HepG2 (cell line): ENCODE measurements at regions not wholly inside any gene's neighbourhood (a gene's known extent, or its start where the extent isn't known, plus 50 kb on each side); places are given as distances from the start of the nearest gene placed in this dataset.

Experiments
- ATAC-seq: fragments of 200-7000 bp; cut with Tn5 transposase; 3 replicates; pipeline ENCODE4 v1.9.1; 2020; ENCODE audit warnings: mild to moderate bottlenecking, moderate library complexity
- BruUV-seq: library from RNA; stranded (reverse); fragments of 400-500 nt; replicated peaks from 2 replicates; lab custom pipeline; 2021; lab: Mats Ljungman, UMichigan
- CTCF ChIA-PET: fragments of 300-600 bp; formaldehyde crosslinking; extraction: SDS; loops from one replicate; lab custom pipeline; 2021; ENCODE audit warnings: low total read pairs, inconsistent platforms, low intra/inter-chr PET ratio; lab: Yijun Ruan, JAX
- POLR2A ChIA-PET: fragments of 350-600 bp; sonication (Branson Sonifier 250); formaldehyde crosslinking; loops from one replicate; lab custom pipeline; 2020; ENCODE audit warnings: antibody characterized with exemption, inconsistent platforms; lab: Yijun Ruan, JAX
- DNase-seq: peaks from one replicate; pipeline ENCODE4 v3.0.0-alpha.2; 2015; ENCODE audit warnings: low spot score
- FAIRE-seq: peaks from 3 replicates; lab custom pipeline; 2011; peaks lifted over from hg19 to GRCh38; lab: Jason Lieb, UNC
- H2AFZ ChIP-seq: one replicate; pipeline ENCODE4 v1.6.1; 2011; ENCODE audit warnings: low read length, inconsistent platforms
- H3K27ac ChIP-seq: fragments of 300-600 bp; 3 replicates; pipeline ENCODE4 v1.8.0; 2011; ENCODE audit warnings: mixed run types, mild to moderate bottlenecking, mixed read lengths, low read length, inconsistent platforms; ENCODE audit not compliant: insufficient read depth; ENCODE audit errors: extremely low read length
- H3K27me3 ChIP-seq, 2 experiments: fragments of 200-600 bp in 1 of 2; 2 replicates in 1 of 2; 3 replicates in 1 of 2; pipeline versions ENCODE4 v1.6.0 to v1.8.0; 2011; ENCODE audit warnings: low read length in 2 of 2, mild to moderate bottlenecking in 2 of 2, moderate library complexity in 2 of 2, inconsistent platforms in 1 of 2; ENCODE audit not compliant: insufficient read depth in 2 of 2, control insufficient read depth in 1 of 2
- H3K36me3 ChIP-seq, 2 experiments: fragments of 200-600 bp in 1 of 2; replicated peaks in 1 of 2; 2 replicates in 1 of 2; 3 replicates in 1 of 2; pipeline versions ENCODE4 v1.5.1 to v1.8.0; 2011; ENCODE audit warnings: low read length in 2 of 2, inconsistent platforms in 1 of 2; ENCODE audit not compliant: insufficient read depth in 2 of 2, control insufficient read depth in 1 of 2
- H3K4me1 ChIP-seq: 2 replicates; pipeline ENCODE4 v1.5.1; 2012; ENCODE audit warnings: low read length, inconsistent platforms; ENCODE audit not compliant: insufficient read depth
- H3K4me2 ChIP-seq: 2 replicates; pipeline ENCODE4 v1.6.0; 2011; ENCODE audit warnings: low read depth, low read length, inconsistent platforms
- H3K4me3 ChIP-seq, 3 experiments: fragments of 200-600 bp in 1 of 3; sonication (generic), shearing (Covaris generic) in 1 of 3; replicated peaks in 1 of 3; 2 replicates each; pipeline ENCODE4 v1.5.1; 2011 to 2016; ENCODE audit warnings: low read length in 3 of 3, inconsistent platforms in 2 of 3, low read depth in 2 of 3, mild to moderate bottlenecking in 2 of 3, control low read depth in 1 of 3, mixed read lengths in 1 of 3; ENCODE audit not compliant: insufficient read depth in 1 of 3
- H3K79me2 ChIP-seq: one replicate; pipeline ENCODE4 v1.6.1; 2011; ENCODE audit warnings: low read length, inconsistent platforms; ENCODE audit not compliant: insufficient read depth
- H3K9ac ChIP-seq: 2 replicates; pipeline ENCODE4 v1.6.0; 2011; ENCODE audit warnings: mild to moderate bottlenecking, low read depth, low read length, inconsistent platforms; ENCODE audit not compliant: insufficient read depth
- H3K9me3 ChIP-seq: 2 replicates; pipeline ENCODE4 v1.5.1; 2012; ENCODE audit warnings: mild to moderate bottlenecking, low read length
- H4K20me1 ChIP-seq: 2 replicates; pipeline ENCODE4 v1.6.0; 2011; ENCODE audit warnings: inconsistent platforms, mild to moderate bottlenecking, low read length, moderate library complexity; ENCODE audit not compliant: insufficient read depth
- AKAP8 ChIP-seq: sonication (generic); formaldehyde crosslinking; IDR thresholded peaks from 2 replicates; pipeline ENCODE4 v1.5.1; 2020; ENCODE audit warnings: mild to moderate bottlenecking, missing genetic modification reagents
- HDAC6 ChIP-seq: fragments of 200-600 bp; sonication (generic); IDR thresholded peaks from 2 replicates; pipeline ENCODE4 v1.7.0; 2017; ENCODE audit warnings: mild to moderate bottlenecking, antibody characterized with exemption, low read length, low read depth
- NRL ChIP-seq: sonication (generic); formaldehyde crosslinking; IDR thresholded peaks from 2 replicates; pipeline ENCODE4 v1.5.0; 2020; ENCODE audit warnings: missing genetic modification reagents, mild to moderate bottlenecking, moderate library complexity, borderline replicate concordance
- RBM22 ChIP-seq: fragments of 200-400 bp; formaldehyde crosslinking; optimal IDR thresholded peaks from 2 replicates; pipeline ENCODE3; 2017; ENCODE audit warnings: mild to moderate bottlenecking, low read length, moderate library complexity
- SIX4 ChIP-seq: sonication (generic); formaldehyde crosslinking; IDR thresholded peaks from 2 replicates; pipeline ENCODE4 v1.4.0; 2020; ENCODE audit warnings: missing genetic modification reagents
- TGIF2 ChIP-seq: IDR thresholded peaks from 2 replicates; pipeline ENCODE4 v1.6.1; 2016; ENCODE audit warnings: control low read depth, missing compliant biosample characterization
- ZNF446 ChIP-seq: sonication (generic); formaldehyde crosslinking; IDR thresholded peaks from 2 replicates; pipeline ENCODE4 v1.5.0; 2020; ENCODE audit warnings: mild to moderate bottlenecking, missing genetic modification reagents
- ZNF737 ChIP-seq: sonication (generic); formaldehyde crosslinking; IDR thresholded peaks from 2 replicates; pipeline ENCODE4 v1.5.0; 2020; ENCODE audit warnings: missing genetic modification reagents, mild to moderate bottlenecking, borderline replicate concordance
- ZNF747 ChIP-seq: sonication (generic); formaldehyde crosslinking; IDR thresholded peaks from 2 replicates; pipeline ENCODE4 v1.8.1; 2023; ENCODE audit warnings: missing genetic modification reagents, mild to moderate bottlenecking, borderline replicate concordance
- WGBS: methylation state at CpG from one replicate; pipeline ENCODE4 v1.1.6; 2017; ENCODE audit warnings: low lambda C conversion rate; 5-methylcytosine and 5-hydroxymethylcytosine counted together
- in situ Hi-C: cut with HindIII; loops from 2 replicates; pipeline ENCODE4 v1.10.0; 2017; ENCODE audit warnings: low pct_unique_long_range_greater_than_20kb; ENCODE audit not compliant: extremely low pct_ligation_motif_present
- intact Hi-C: fragments of 100-400 bp; cut with micrococcal nuclease; formaldehyde crosslinking; loops from one replicate; pipeline ENCODE4 v1.10.0; 2022; ENCODE audit not compliant: unreplicated experiment
- TF ChIP-seq, protein P1 (sequence below): IDR thresholded peaks from 2 replicates; pipeline ENCODE4 v1.6.1; 2012; ENCODE audit warnings: inconsistent platforms
- TF ChIP-seq, protein P2 (sequence below), 2 experiments: sonication (generic) in 1 of 2; formaldehyde crosslinking in 1 of 2; IDR thresholded peaks; 2 replicates each; pipeline versions ENCODE4 v1.6.1 to v1.9.0; 2014 to 2022; ENCODE audit warnings: antibody characterized with exemption in 1 of 2, borderline replicate concordance in 1 of 2, inconsistent platforms in 1 of 2, low read depth in 1 of 2, missing genetic modification reagents in 1 of 2

DNA sequence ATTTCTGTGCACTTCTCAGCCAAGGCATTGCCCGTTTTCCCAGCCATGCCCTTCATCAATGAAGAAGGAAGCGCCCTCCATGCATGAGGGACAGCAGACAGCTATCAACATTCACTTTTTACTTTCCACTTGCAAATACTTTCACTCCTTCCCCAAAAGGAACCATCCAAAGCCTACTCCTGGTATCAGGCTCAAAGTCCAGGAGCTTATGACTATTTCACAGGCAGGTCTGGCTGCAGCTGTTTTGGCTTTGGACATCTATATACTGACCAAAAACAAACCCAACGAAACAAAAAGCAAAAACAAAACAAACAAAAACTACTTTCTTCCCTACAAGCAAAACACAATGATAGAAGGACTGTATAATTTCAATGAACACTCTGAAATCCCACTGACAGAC, 825.1 kb downstream of the RNF144A start:
- TF ChIP-seq, protein P1, sequence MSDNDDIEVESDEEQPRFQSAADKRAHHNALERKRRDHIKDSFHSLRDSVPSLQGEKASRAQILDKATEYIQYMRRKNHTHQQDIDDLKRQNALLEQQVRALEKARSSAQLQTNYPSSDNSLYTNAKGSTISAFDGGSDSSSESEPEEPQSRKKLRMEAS, result no peak
- TF ChIP-seq ZNF747 (no peak), HDAC6 (no peak), NRL (CRISPR knock-in tag) (no peak), ZNF446 (CRISPR knock-in tag) (no peak), TGIF2 (CRISPR knock-in tag) (no peak), RBM22 (no peak), SIX4 (no peak), ZNF737 (CRISPR knock-in tag) (no peak), AKAP8 (CRISPR knock-in tag) (no peak)
- TF ChIP-seq, protein P2, sequence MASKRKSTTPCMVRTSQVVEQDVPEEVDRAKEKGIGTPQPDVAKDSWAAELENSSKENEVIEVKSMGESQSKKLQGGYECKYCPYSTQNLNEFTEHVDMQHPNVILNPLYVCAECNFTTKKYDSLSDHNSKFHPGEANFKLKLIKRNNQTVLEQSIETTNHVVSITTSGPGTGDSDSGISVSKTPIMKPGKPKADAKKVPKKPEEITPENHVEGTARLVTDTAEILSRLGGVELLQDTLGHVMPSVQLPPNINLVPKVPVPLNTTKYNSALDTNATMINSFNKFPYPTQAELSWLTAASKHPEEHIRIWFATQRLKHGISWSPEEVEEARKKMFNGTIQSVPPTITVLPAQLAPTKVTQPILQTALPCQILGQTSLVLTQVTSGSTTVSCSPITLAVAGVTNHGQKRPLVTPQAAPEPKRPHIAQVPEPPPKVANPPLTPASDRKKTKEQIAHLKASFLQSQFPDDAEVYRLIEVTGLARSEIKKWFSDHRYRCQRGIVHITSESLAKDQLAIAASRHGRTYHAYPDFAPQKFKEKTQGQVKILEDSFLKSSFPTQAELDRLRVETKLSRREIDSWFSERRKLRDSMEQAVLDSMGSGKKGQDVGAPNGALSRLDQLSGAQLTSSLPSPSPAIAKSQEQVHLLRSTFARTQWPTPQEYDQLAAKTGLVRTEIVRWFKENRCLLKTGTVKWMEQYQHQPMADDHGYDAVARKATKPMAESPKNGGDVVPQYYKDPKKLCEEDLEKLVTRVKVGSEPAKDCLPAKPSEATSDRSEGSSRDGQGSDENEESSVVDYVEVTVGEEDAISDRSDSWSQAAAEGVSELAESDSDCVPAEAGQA (IDR thresholded peaks at IDR 0.05; ENCODE audit: low read depth), result no peak
- TF ChIP-seq, protein P2 (CRISPR knock-in tag; IDR thresholded peaks at IDR 0.05; ENCODE audit: borderline replicate concordance), result no peak
- no peak for FAIRE-seq

More for the DNA sequence above, 825.1 kb downstream of the RNF144A start:
- Histone ChIP-seq H3K4me1 (no peaks in the 10 kb centered on the region), H3K79me2 (no peaks in the 10 kb centered on the region), H3K9me3 (no peaks in the 10 kb centered on the region), H3K27ac (no peak overlapping the region), H3K27me3 (no peaks in the 10 kb centered on the region), H3K36me3 (no peaks in the 10 kb centered on the region), H2AFZ (no peak overlapping the region), H3K4me3 (no peak overlapping the region), H4K20me1 (no peaks in the 10 kb centered on the region), H3K9ac (no peak overlapping the region), H3K4me2 (no peak overlapping the region)
- DNase-seq, result no peak
- intact Hi-C loops (no loop called here), in situ Hi-C loops (no loop called here)
- ATAC-seq, result no peak
- BruUV-seq, result no TSS peak
- ChIA-PET CTCF (no interaction called here), POLR2A (no interaction called here)
- WGBS, result 2% methylated on average over 3 of the region's 3 CpGs
